ENCODE measurements at regions not wholly inside any gene's neighbourhood (a gene's known extent, or its start where the extent isn't known, plus 50 kb on each side); places are given as distances from the start of the nearest gene placed in this dataset.
A peak's percentile ranks its signal among the peaks of the same experiment; 100 is the strongest.
"Not testable (repeated sequence)": the region's sequence is repeated elsewhere in the genome, so short reads cannot be mapped to it uniquely, and the experiment has no call there.

DNA sequence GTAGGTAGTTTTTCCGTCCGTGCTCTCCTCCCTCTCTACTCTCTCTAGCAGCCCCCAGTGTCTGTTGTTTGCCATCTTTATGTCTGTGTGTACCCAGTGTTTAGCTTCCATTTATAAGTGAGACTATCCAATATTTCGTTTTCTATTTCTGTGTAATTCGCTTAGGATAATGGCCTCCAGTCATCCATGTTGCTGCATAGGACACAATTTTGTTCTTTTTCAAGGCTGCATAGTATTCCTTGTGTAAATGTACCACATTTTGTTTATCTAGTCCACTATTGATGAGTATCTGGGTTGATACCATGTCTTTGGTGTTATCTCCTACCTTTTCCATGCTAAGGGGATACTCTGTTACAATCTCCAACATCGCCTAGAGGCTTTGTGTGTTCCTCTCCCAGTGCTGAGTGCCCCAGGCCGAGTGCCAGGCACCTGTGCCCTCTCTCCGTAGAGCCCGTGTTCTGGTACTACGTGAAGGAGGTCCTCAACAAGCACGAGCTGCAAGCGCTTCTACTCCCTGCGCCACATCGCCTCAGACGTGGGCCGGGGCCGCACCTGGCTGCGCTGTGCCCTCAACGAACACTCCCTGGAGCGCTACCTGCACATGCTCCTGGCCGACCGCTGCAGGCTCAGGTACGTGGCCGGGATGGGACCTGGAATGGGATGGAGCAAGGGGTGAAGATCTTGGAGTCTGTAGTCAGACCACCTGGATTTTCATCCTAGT lies 51.0 kb downstream of the NPIPB11 start:
- DNase-seq (ENCODE audit: low spot score) = not testable (repeated sequence)

DNA sequence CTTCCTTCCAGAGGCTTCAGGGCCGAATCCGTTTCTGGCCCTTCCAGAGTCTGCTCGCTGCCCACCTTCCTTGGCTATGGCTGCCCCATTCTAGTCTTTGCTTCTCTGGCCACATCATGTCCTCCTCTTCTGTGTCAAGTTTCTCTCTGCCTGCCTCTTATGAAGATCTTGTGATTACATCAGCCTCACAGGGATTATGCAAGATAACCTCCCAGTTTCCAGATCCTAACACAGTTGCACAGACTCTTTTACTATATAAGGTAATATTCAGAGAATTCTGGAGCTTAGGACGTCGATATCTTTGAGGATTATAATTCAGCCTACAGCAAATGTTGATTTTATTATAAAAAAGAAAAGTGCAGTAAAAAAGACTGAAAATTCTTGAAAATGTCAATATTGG lies 52.1 kb downstream of the NPIPB11 start:
- not testable (repeated sequence) for DNase-seq (ENCODE audit: low spot score)

DNA sequence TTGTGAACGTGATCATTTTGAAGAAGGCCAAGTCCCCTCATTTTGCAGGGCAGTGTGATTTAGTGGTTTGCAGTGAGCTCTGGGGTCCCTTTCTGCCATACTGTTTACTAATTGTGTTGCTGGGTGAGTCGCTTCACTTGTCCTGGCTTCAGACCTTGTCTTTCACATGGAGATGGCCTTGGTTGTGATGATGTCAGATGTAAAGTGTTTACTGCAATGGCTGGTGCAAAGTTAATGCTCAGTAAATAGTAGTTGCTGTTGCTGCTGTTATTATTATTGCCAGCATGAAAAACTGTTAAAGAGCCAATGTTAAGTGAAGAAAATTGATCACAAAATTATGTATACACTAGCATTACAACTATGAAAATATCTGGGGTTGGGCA lies 53.9 kb downstream of the NPIPB11 start:
- DNase-seq (ENCODE audit: low spot score) = peak; percentile 20

DNA sequence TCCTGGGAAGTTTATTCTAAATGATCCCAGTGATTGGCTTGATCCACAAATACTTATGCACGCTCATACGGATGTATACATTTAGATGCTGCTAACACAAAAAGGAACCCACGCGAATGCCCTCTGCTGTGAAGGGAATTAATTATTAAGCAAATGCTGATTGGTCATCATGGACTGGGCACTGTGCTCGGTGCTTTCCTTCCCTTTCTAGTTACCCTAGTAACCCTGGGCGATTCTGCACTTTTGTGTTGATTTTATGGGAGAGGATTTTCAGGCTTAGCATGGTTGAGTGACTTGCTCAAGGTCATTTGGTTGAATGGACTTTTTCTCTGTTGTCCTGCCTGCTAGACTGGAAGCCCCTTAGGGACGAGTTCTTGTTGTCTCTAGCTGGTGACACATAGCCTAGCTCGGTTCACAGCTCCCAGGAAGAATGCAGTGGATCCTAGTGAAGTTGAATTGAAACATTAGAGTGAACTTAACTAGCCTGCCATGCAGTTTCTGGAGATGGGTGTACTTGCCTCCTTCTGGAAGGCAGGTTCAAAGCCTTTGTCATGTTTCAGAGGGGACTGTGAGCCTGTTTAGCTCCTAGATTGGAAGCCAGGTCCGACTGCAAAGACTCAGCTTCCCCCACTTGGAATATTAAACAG lies 54.4 kb downstream of the NPIPB11 start:
- DNase-seq (ENCODE audit: low spot score) = peak; percentile 74

DNA sequence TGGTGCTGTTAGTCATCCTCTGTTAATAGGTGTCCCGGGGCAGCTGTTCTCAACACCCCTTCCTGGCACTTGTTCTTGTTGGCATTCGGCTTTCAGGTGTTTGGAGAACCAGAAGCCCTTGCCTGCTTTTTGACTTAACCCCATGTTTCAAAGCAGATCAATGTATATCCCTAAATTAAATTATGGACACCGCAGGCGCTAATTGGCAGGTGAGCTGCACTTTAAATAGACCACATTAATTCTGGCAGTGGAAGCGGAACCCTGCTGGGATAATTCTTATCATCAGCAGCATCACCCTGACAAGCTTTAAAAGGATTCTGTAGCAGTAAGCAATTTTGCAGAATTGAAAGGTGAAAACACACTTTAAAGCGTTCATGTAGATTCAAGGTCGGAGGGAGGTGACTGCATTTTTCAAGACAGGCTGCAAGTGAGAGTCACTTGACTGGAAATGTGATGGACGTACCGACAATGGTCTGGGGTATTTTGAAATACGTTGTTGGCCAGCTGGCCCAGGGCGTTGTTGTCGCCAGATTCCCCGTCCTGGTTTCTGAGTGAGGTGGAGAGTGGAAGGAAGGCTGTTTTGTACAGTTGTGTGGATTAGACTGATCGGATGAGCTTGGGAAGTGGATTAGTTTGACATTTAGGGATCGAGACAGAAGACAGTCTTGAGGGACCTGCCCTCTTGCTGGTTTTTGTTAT lies 55.1 kb downstream of the NPIPB11 start:
- DNase-seq (ENCODE audit: low spot score) = peak; percentile 44

DNA sequence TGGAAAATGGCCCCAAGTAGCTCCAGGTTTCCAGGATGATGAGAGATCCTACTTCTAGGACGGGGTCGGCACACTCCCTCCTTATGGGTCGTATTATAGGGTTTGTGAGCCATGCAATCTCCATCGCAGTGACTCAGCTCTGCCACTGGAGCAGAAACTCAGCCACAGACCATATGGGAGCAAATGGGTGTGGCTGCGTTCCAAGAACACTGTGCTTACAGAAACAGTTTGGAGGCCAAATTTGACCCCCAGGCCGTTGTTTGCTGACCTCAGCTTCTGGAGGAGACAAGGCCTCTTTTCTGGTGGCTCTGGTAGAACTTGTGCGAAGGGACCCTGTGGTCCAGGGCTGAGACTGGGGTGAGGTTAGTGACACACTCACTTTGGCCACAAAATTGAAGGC lies 56.5 kb downstream of the NPIPB11 start:
- peak; percentile 60 for DNase-seq (ENCODE audit: low spot score)

DNA sequence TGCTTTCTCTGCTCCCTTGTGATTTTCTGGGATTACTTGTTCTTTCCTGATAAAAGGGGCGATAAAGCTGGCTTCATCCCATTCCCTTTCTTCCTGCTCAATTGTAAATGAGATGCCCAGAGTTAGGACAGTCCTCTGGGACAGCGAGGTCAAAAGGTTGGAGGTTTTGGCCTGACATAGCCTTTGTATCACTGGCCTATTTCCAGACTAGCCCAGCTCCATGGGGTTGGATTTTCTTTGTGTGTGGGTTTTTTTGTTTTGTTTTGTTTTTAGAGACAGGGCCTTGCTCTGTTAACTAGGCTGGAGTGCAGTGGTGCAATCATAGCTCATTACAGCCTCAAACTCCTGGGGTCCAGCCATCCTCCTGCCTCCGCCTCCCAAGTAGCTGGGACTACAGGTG lies 57.8 kb downstream of the NPIPB11 start:
- DNase-seq (ENCODE audit: low spot score) = not testable (repeated sequence)

DNA sequence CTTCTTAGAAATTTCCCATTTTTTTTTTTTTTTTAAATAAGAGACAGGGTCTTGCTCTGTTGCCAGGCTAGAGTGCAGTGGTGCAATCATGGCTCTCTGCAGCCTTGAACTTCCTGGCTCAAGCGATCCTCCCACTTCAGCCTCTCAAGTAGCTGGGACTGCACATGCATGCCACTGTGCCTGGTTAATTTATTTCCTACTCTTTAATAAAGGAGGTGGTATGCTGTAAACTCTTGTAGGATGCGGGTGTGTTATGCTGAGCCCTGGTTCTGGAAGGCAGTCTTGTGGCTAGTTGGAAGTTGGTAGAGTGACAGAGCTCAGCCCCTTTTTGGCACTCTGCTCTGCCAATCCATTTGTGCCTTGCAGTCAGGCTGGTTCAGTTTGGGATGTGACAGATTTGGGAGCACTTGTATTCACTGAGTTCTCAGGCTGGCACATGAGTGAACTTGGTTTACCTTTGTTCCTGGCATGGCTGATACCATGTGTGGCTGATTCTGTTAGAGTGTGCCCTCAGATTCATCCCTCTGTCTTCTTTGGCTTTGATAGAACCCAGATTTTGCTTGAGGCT lies 58.3 kb downstream of the NPIPB11 start:
- DNase-seq (ENCODE audit: low spot score) = not testable (repeated sequence)

DNA sequence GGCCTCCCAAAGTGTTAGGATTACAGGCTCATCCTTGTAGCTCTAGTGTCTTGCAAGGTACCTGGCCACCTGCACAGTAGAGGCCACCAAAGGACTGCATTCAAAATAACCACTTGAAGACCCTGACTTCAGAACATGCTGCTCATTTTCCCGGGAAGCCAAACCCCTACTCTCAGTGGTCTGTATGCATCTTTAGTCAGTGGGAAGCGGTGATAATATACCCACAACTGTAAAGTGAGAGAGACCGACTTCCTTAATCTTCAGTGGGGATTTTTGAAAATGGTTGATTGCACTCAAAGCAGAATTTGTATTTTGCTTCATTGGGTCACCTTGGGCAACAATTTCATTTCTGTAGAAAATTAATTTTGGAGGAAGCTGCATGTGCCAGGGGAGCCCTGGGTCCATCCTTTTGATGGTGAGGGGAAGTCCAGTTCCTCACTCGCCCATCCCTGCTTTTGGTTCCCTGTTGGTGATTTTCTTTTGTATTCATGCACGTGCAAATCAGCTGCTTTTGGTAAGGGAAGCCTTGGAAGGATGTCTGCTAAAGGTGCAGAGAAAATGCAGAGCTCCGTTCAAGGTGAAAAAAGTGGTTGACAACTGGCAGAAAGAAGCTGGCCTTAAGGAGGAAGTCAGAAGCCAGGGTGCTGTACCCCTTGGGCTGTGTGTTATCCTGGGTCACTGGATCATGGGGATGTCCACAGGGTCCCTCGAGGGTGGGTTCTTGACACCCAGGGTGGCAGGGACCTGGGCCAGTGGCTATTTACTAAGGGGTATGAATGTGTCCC lies 59.5 kb downstream of the NPIPB11 start:
- DNase-seq (ENCODE audit: low spot score) = not testable (repeated sequence)

DNA sequence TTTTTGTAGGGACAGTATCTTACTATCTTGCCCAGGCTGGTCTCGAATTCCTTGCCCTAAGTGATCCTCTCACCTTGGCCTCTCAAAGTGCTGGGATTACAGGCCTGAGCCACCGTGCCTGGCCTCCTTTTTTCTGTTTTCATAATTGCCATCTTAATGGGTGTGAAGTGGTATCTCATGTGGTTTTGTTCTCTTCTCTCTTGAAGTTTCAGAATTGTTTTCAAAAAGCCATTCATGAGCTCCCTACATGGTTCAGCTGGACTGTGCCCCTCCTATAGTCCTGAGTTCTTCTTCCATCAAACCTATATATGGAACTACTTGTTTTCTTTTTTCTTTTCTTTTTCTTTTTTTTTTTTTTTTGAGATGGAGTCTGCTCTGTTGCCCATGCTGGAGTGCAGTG lies 60.3 kb downstream of the NPIPB11 start:
- not testable (repeated sequence) for DNase-seq (ENCODE audit: low spot score)

DNA sequence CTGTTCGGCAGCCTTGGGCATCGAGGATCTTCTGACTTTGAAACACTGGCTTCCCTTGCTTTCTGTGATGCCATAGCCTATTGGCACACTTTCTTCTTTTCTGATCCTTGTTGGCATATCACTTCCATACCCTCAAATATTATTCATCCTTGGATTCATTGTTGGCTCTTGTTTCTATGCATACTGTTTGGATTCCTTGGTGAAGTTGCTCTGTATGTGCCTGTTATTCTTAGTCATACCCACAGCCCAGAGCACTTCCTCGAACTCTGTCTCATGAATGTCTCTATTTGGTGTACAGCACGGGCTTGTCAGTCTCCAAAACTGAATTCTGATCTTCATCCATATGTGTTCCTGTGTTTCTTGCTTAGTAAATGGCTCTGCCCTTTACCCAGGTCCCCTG lies 63.6 kb downstream of the NPIPB11 start:
- not testable (repeated sequence) for DNase-seq (ENCODE audit: low spot score)

DNA sequence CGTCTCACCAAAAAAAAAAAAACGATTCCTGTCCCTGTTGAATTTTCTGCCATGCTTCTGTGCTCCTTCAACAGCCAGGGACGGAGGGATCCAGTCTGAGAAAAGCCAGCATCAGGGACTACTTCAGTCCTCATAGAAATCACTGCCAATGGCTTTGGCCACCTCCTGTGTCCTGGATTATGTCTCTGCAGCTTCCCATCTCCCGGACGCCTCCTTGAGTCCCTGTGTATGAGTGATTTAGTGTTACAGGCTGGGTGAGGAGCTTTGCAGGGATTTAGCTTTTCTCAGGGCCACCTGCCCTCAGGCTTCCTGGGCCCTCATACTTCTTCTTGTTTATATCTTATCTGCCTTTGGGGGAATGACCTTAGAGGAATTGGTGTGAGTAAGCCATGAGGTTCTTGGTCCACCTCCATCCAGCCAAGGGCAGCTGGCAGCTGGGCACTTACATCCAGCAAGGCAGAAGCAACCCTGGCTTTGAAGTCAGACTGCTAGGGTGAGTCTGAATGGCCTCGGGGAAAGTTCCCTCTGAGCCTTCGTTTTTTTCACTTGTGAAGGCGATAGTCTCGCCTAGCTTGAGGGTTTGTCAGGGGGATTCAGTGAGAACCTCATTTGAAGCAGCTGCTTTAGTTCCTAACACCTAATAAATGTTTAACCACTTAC lies 65.6 kb downstream of the NPIPB11 start:
- DNase-seq (ENCODE audit: low spot score) = not testable (repeated sequence)

DNA sequence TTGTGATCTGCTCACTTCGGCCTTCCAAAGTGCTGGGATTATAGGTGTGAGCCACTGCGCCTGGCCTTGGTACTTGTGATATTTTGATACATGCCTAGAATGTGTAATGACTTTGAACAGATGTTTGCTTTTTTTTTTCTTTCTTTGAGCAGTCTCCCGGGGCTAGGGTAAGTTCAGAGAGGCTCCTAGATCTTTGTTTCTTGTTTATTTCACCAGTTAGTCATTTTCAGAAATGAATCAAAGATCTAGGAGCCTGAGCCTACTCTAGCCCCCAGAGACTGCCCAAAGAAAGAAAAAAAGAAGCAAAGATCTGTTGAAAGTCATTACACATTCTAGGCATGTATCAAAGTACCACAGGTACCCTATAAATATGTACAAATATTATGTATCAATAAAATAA lies 66.3 kb downstream of the NPIPB11 start:
- DNase-seq (ENCODE audit: low spot score) = not testable (repeated sequence)

DNA sequence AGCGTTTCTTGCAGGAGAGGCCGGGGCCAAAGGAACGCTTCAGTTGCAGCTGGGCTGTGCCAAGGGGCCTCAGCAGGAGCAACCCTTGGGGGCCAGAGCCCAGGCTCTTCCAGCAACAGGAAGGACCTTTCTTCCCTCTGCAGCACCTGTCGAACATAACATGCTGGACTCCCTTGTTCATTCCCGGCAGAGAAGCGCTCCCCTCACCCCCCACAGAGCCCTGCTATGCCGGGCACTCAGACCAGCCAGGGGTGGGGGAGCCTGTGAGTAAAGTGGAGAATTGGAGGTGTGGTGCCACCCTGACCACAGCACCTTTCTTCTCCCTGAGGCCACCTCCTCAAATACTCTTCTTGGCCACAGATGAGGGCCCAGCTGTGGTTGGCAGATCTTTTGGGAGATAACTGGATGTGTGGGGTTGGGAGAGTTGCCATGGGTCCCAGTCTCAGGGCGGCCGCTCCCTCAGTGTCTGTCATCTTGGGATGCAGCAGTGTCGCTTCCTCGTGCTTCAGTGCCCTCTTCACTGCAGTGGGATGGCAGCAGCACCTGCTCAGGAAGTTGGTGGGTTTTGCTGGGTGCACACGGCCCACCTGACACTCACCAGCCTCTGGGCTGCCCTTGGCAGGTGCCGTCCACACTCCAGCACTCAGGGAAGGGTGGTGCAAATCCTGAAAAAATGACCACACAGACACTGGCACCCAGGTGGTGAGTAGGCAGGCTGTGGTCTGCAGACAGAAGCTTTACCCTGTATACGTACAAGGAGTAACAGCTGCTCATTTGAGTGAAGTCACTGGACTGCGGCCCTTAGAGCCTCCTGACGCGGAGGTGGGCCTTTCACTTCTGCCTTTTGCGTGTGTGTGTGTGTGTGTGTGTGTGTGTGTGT lies 67.5 kb downstream of the NPIPB11 start:
- DNase-seq (ENCODE audit: low spot score) = not testable (repeated sequence)

DNA sequence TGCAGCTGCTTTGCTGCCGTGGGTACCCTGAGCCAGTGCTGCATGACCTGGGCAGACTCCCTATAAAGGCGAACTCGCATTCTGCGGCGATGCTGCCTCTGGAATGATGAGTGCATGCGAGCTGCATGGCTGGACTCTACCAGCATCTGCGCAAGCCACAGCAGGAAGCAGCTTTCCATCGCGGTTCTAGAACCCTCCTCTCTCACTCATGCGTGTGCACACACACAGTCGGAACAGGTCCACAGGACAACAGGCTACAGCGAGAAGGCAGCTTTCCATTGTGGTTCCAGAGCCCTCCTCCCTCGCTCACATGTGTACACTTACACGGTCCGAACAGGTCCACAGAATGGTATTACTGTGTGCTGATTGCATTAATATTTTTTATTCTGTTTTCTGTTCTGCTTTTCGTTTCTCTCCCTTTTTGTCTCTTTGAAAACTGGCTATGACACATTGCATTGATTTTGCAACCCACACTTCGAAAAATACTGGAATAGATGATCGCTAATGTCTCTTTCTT lies 69.1 kb downstream of the NPIPB11 start:
- not testable (repeated sequence) for DNase-seq (ENCODE audit: low spot score)

DNA sequence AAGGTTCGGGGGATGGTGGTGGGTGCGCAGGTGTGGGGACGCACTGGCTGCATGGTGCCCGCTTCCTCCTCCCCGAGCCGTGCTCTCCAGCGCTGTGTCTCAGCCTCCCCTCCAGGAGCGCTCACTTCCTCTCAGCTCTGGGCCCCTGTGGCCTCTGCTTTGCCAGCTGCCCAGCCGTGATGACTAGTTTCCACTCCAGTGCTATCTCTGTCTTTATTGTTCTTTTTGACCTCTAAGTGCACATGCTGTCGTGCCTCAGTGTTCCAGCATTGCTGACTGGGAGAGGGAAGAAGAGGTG lies 71.0 kb downstream of the NPIPB11 start:
- not testable (repeated sequence) for DNase-seq (ENCODE audit: low spot score)

DNA sequence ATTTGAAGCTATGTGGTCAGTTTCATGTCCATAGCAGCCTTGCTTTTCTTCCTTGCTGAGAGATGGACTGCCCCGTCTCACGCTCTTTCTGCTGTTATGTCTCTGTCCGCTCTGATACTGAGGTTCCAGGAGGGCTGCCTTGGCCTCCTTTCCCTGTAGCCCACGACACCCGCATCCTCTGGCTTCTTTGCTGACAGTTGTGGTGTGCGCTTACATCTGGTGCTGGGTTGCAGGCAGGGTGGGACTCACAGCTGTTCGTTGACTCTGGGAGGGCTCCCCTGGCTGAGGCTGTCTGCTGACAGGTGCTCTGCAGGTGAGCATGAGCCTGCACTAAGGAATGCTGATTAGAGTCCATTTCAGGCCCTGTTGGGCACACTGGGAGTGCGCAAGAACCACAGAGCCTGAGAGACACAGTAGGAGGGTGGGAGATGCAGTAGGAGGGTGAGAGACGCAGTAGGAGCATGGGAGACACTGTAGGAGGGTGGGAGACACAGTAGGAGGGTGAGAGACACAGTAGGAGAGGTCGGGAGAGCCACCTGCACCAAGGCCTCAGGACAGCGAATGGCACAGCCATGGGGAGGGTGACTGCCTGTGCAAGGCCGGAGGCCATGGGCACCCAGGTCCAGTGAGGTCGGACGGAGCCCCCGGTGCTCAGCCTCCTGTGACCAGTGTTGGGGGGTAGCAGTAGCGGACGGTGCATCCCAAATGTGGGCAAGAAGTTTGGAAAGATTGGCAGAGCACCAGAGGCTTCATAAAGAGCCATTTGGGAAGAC lies 71.5 kb downstream of the NPIPB11 start:
- DNase-seq (ENCODE audit: low spot score) = not testable (repeated sequence)

DNA sequence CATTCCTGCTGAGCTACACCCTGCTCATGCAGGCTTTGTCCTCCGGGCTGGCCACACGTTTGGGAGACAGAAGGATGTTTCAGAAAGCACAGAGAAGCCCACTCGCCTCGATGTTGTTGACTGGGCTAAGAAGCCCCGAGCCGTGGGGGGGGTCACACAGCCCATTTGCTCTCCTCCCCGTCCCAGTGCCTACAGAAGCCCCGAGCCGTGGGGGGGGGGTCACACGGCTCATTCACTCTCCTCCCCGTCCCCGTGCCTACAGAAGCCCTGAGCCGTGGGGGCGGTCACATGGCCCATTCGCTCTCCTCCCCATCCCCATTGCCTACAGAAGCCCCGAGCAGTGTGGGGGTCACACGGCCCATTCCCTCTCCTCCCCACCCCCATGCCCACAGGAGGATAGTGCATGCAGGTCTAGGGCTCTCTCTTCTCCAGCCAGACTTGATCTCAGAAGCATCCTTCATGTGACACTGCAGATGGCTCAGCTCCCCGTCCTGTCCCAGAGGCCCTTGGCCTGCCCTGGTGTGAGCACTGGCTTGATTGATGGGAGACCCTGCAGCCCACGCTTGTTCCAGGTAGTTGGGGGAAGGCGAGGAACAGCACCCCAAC lies 72.9 kb downstream of the NPIPB11 start:
- DNase-seq (ENCODE audit: low spot score) = not testable (repeated sequence)

DNA sequence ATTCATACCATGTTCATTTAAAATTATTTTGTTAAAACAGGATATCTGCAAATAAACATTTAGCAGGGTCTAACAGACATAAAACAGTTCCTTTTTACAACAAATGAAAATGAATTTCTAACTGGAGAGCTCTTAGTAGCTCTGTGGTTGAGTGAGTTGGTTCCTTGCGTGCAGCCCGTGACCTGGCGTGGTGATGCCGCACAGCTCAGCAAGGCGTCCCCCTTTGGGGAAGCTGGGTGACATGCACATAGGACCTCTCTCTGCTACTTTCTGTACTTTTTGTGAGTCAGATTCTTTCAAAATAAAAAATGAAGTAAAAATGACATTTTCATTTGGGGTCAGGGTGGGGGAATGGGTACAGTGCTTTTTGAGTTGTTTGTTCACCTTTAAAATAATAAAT lies 75.9 kb downstream of the NPIPB11 start:
- not testable (repeated sequence) for DNase-seq (ENCODE audit: low spot score)

All from kidney tubule cell (primary cell).